ENCODE measurements at regions not wholly inside any gene's neighbourhood (a gene's known extent, or its start where the extent isn't known, plus 50 kb on each side); places are given as distances from the start of the nearest gene placed in this dataset.

DNA sequence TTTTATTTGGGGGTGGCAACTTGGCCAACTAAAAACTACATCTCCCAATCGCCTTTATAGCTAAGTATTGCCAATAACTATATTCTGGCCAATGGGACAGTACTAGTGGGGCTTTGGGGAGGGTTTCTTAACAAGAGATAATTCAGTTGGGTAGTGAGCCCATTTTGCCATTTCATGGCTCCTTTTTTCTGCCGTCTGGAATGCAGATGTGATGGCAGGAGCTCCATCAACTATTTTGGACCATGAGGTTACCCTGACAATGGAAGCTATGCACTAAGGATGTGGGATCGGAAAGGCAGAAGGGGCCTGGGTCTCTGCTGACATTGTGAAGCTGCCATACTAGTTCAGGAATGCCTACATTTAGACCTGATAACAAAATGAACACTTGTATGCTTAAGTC is 67.0 kb upstream of the FOXC1 start:
- no peaks in the 10 kb centered on the region for H3K9me3 ChIP-seq
- H3K4me3 ChIP-seq (ENCODE audit: low read depth, low read length) = no peak overlapping the region
- no peaks in the 10 kb centered on the region for H3K36me3 ChIP-seq
- H3K27me3 ChIP-seq = peaks cover 14% of the 10 kb centered on the region
- H3K4me1 ChIP-seq = no peaks in the 10 kb centered on the region
- no peak for DNase-seq
- no peak for TF ChIP-seq CTCF (IDR thresholded peaks at IDR 0.05; ENCODE audit: low read depth, low read length)

DNA sequence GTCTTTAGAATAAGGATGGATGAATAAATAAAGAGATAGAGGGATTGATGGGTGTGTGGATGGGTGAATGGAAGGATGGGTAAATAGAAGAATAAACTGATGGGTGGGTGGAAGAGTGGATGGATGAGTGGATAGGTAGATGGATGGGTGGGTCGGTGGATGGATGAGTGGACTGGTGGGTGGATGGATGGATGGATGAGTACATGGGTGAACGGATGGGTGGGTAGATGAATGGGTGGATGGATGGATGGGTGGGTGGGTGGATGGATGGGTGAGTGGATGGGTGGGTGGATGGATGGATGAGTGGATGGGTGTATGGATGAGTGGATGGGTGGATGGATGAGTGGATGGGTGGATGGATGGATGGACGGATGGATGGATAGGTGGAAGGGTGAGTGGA is 65.7 kb upstream of the FOXC1 start:
- DNase-seq = no peak
- Histone ChIP-seq H3K4me1 (no peaks in the 10 kb centered on the region), H3K27me3 (peaks cover 9% of the 10 kb centered on the region), H3K9me3 (no peaks in the 10 kb centered on the region), H3K36me3 (no peaks in the 10 kb centered on the region), H3K4me3 (ENCODE audit: low read depth, low read length) (no peak overlapping the region)
- TF ChIP-seq CTCF (IDR thresholded peaks at IDR 0.05; ENCODE audit: low read depth, low read length) = no peak

- no peaks in the 10 kb centered on the region for H3K36me3 ChIP-seq
- no peaks in the 10 kb centered on the region for H3K4me1 ChIP-seq
- H3K4me3 ChIP-seq (ENCODE audit: low read depth, low read length) = no peak overlapping the region
- H3K9me3 ChIP-seq = no peaks in the 10 kb centered on the region
- no peak for DNase-seq
- no peak for TF ChIP-seq CTCF (IDR thresholded peaks at IDR 0.05; ENCODE audit: low read depth, low read length)
- H3K27me3 ChIP-seq = peaks cover 7% of the 10 kb centered on the region
Measured at GRCh38 chr6:1544603-1545002, 65.1 kb upstream of the FOXC1 start.

DNA sequence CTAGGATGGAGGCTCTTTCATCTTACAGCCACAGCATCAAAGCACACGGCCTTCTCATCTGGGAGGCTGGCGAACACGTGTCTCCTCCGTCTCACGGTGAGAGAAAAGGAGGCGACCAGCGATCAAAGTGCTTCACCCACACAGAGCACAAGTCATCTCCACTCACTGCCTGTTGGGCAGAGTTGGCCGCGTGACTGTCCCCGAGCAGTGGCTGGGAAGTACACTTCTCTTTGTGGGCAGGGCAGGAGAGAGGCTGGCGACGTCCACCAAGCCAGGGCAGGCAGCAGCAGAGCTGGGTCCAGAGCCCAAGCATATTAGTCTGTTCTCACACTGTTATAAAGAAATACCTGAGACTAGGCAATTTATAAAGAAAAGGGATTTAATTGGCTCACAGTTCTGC is 64.1 kb upstream of the FOXC1 start:
- H3K4me3 ChIP-seq (ENCODE audit: low read depth, low read length) = no peak overlapping the region
- no peaks in the 10 kb centered on the region for H3K4me1 ChIP-seq
- peaks cover 10% of the 10 kb centered on the region for H3K27me3 ChIP-seq
- no peak for DNase-seq
- H3K36me3 ChIP-seq = no peaks in the 10 kb centered on the region
- no peaks in the 10 kb centered on the region for H3K9me3 ChIP-seq
- no peak for TF ChIP-seq CTCF (IDR thresholded peaks at IDR 0.05; ENCODE audit: low read depth, low read length)

DNA sequence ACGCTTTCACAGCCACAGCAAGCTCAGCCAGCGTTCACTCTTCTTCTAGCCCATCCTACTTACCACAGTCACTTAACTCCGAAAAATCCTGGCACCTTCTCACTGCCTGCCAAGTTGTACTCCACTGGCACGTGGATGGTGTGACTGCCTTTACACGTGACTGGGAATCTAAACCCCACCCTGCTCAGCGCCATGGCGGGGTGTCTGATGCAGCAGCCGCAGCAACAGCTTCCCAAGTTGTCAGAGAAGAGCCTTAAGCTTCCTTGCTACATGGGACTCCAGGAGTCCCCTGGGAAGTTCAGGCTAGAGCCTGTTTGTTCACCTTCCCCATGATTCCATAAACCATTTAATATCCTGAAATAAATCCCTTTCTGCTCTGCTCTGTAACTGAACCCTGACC is 61.9 kb upstream of the FOXC1 start:
- Histone ChIP-seq H3K9me3 (no peaks in the 10 kb centered on the region), H3K36me3 (no peaks in the 10 kb centered on the region), H3K27me3 (peaks cover 10% of the 10 kb centered on the region), H3K4me1 (no peaks in the 10 kb centered on the region), H3K4me3 (ENCODE audit: low read depth, low read length) (no peak overlapping the region)
- no peak for TF ChIP-seq CTCF (IDR thresholded peaks at IDR 0.05; ENCODE audit: low read depth, low read length)
- no peak for DNase-seq

- Histone ChIP-seq H3K4me3 (ENCODE audit: low read depth, low read length) (no peak overlapping the region), H3K36me3 (no peaks in the 10 kb centered on the region), H3K27me3 (peaks cover 24% of the 10 kb centered on the region), H3K9me3 (no peaks in the 10 kb centered on the region), H3K4me1 (no peaks in the 10 kb centered on the region)
- no peak for DNase-seq
- TF ChIP-seq CTCF (IDR thresholded peaks at IDR 0.05; ENCODE audit: low read depth, low read length) = no peak
Measured at GRCh38 chr6:1551249-1551648, 58.5 kb upstream of the FOXC1 start.

Data from BE2C (cell line).